ENCODE measurements at regions not wholly inside any gene's neighbourhood (a gene's known extent, or its start where the extent isn't known, plus 50 kb on each side); places are given as distances from the start of the nearest gene placed in this dataset.

- H3K9me3 ChIP-seq (ENCODE audit: control insufficient read depth, insufficient read depth, low read length), result no peaks in the 10 kb centered on the region
- H3K27ac ChIP-seq (ENCODE audit: low read depth, low read length), result no peak overlapping the region
- CTCF ChIA-PET, result no interaction called here
- POLR2A ChIA-PET, result no interaction called here
- TF ChIP-seq CTCF (IDR thresholded peaks at IDR 0.05; ENCODE audit: low read depth, low read length), result no peak; the same call in 1 of the 2 replicates
- no peak for DNase-seq (ENCODE audit: low read depth, low spot score)
- no peaks in the 10 kb centered on the region for H3K27me3 ChIP-seq (ENCODE audit: control insufficient read depth, insufficient read depth, low read length)
- H3K4me3 ChIP-seq (ENCODE audit: low read depth, low read length), result no peak overlapping the region
These were observed 420.4 kb upstream of the SEMA3A start for GRCh38 chr7:84614821-84615501.

GRCh38 chr7:84612981-84613681 lies 418.5 kb upstream of the SEMA3A start:
- Histone ChIP-seq H3K27ac (ENCODE audit: low read depth, low read length) (no peak overlapping the region), H3K4me3 (ENCODE audit: low read depth, low read length) (no peak overlapping the region), H3K9me3 (ENCODE audit: control insufficient read depth, insufficient read depth, low read length) (no peaks in the 10 kb centered on the region), H3K27me3 (ENCODE audit: control insufficient read depth, insufficient read depth, low read length) (no peaks in the 10 kb centered on the region)
- TF ChIP-seq CTCF (IDR thresholded peaks at IDR 0.05; ENCODE audit: low read depth, low read length), result no peak
- POLR2A ChIA-PET, result no interaction called here
- no peak for DNase-seq (ENCODE audit: low read depth, low spot score)
- CTCF ChIA-PET, result no interaction called here

GRCh38 chr7:84611391-84611790 lies 416.8 kb upstream of the SEMA3A start:
- POLR2A ChIA-PET, result no interaction called here
- TF ChIP-seq CTCF (IDR thresholded peaks at IDR 0.05; ENCODE audit: low read depth, low read length), result no peak
- CTCF ChIA-PET, result interaction anchor here (1.5 kb wide), 1 partner anchor 676 kb away, joined by 6 read pairs; no protein-coding TSS in a partner anchor

GRCh38 chr7:84610390-84610789 lies 415.8 kb upstream of the SEMA3A start:
- Histone ChIP-seq H3K27ac (ENCODE audit: low read depth, low read length) (no peak overlapping the region), H3K4me3 (ENCODE audit: low read depth, low read length) (no peak overlapping the region), H3K9me3 (ENCODE audit: control insufficient read depth, insufficient read depth, low read length) (no peaks in the 10 kb centered on the region), H3K27me3 (ENCODE audit: control insufficient read depth, insufficient read depth, low read length) (no peaks in the 10 kb centered on the region)
- POLR2A ChIA-PET, result no interaction called here
- CTCF ChIA-PET, result interaction anchor here (0.6 to 1.5 kb wide), 2 partner anchors 46 to 675 kb away, joined by 4 to 6 read pairs; no protein-coding TSS in a partner anchor
- DNase-seq (ENCODE audit: low read depth, low spot score), result no peak
- TF ChIP-seq CTCF (IDR thresholded peaks at IDR 0.05; ENCODE audit: low read depth, low read length), result no peak

More at GRCh38 chr7:84611391-84611790, 416.8 kb upstream of the SEMA3A start:
- Histone ChIP-seq H3K27me3 (ENCODE audit: control insufficient read depth, insufficient read depth, low read length) (no peaks in the 10 kb centered on the region), H3K9me3 (ENCODE audit: control insufficient read depth, insufficient read depth, low read length) (no peaks in the 10 kb centered on the region), H3K4me3 (ENCODE audit: low read depth, low read length) (no peak overlapping the region), H3K27ac (ENCODE audit: low read depth, low read length) (no peak overlapping the region)
- no peak for DNase-seq (ENCODE audit: low read depth, low spot score)

- DNase-seq (ENCODE audit: low read depth, low spot score), result no peak
- Histone ChIP-seq H3K4me3 (ENCODE audit: low read depth, low read length) (no peak overlapping the region), H3K27ac (ENCODE audit: low read depth, low read length) (no peak overlapping the region), H3K9me3 (ENCODE audit: control insufficient read depth, insufficient read depth, low read length) (no peaks in the 10 kb centered on the region), H3K27me3 (ENCODE audit: control insufficient read depth, insufficient read depth, low read length) (no peaks in the 10 kb centered on the region)
- POLR2A ChIA-PET, result no interaction called here
- no peak for TF ChIP-seq CTCF (IDR thresholded peaks at IDR 0.05; ENCODE audit: low read depth, low read length)
- CTCF ChIA-PET, result no interaction called here
These were observed 410.7 kb upstream of the SEMA3A start for GRCh38 chr7:84605301-84605700.

Data from AG04450 (cell line).